ENCODE measurements at regions not wholly inside any gene's neighbourhood (a gene's known extent, or its start where the extent isn't known, plus 50 kb on each side); places are given as distances from the start of the nearest gene placed in this dataset.

DNA sequence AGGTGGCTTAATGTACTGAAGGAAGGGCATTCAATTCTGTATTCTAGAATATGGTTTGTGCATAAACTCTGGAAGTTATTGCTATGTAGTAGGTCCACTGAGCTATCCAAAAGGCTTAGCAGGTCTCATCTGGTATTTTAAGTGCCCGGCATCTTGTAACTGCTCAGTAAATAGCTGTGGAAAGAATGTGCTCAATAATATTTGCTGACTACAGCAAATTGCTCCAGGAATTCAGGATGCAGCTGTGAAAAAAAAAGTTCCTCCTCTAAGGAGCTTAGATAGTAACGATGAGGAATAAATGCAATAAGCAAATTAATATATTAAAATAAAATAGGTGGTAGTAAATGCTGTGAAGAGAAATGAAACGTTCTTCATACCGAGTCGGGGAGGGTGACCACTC, 857.1 kb downstream of the AACS start:
- TF ChIP-seq, protein P1, sequence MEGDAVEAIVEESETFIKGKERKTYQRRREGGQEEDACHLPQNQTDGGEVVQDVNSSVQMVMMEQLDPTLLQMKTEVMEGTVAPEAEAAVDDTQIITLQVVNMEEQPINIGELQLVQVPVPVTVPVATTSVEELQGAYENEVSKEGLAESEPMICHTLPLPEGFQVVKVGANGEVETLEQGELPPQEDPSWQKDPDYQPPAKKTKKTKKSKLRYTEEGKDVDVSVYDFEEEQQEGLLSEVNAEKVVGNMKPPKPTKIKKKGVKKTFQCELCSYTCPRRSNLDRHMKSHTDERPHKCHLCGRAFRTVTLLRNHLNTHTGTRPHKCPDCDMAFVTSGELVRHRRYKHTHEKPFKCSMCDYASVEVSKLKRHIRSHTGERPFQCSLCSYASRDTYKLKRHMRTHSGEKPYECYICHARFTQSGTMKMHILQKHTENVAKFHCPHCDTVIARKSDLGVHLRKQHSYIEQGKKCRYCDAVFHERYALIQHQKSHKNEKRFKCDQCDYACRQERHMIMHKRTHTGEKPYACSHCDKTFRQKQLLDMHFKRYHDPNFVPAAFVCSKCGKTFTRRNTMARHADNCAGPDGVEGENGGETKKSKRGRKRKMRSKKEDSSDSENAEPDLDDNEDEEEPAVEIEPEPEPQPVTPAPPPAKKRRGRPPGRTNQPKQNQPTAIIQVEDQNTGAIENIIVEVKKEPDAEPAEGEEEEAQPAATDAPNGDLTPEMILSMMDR (IDR thresholded peaks at IDR 0.05 in 4 of 5, conservative IDR thresholded peaks at IDR 0.05 in 1 of 5) = no peak
- no peak for TF ChIP-seq POLR2A (IDR thresholded peaks at IDR 0.05)

Measured in gastrocnemius medialis (tissue), 4 donors.